ENCODE measurements at regions not wholly inside any gene's neighbourhood (a gene's known extent, or its start where the extent isn't known, plus 50 kb on each side); places are given as distances from the start of the nearest gene placed in this dataset.

GRCh38 chr5:58077966-58078365 lies 381.9 kb downstream of the PLK2 start:
- intact Hi-C loops (cut with DNase I), result no loop called here
- DNase-seq, result no peak

DNA sequence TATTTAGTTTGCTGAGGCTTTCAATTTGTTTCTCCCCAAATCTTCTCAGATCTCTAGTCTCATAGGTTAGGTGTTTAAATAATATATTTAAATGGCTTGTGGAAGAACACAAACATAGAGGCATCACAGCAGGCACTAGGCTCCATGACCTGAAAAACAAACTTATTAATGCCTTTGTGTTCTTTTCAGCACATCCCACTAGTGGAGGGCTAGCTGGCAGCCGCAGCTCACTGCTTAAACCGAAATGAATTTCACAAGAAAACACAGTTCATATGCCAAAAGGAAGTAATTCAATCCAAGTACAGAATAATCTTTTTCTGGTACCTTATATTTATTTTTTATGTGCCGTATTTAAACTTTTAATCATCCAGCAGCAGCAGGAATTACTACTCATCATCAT lies 382.5 kb downstream of the PLK2 start:
- DNase-seq, result peak in 4 of 10 donors; percentile 9 to 67 (median 18)
- intact Hi-C loops (cut with DNase I), result no loop called here

- intact Hi-C loops (cut with DNase I), result no loop called here
- DNase-seq, result no peak
Measured at GRCh38 chr5:58076483-58077257, 383.2 kb downstream of the PLK2 start.

DNA sequence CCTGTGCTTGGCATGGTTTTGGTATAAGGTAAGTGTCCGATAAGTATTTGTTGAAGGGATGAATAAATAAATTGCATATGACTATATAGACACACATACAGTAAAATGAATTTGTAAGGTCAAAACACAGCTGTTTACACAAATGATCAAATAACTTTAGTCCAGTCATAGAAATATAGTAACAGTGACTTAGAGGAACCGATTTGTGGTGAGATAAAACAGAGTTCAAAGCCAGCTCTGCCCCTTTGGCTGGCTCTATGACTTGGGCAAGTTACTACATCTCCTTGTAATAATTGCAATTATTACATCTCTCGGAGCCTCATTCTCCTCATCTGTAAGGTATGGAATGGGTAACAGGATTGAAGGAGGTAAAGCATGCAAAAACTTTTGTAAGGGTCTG lies 384.0 kb downstream of the PLK2 start:
- DNase-seq, result no peak
- intact Hi-C loops (cut with DNase I), result no loop called here

DNA sequence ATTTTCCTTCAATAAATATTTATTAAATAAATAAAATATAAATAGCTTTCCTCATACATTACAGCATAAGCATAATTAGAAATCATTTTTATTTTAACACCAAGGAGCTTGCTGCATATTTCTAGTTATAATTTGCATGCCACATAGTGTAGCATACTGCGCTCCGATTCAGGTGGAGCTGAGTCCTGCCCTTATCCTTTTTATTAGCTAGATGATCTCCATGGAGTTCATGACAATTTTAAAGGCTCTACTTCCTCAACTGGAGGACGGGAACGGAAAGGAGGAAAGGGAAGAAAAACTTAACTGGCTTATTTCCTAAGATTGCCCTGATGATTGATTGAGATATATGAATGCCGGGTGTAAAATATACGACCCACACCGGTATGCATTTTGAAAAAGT lies 385.2 kb downstream of the PLK2 start:
- intact Hi-C loops (cut with DNase I), result no loop called here

GRCh38 chr5:58074222-58074621 lies 385.7 kb downstream of the PLK2 start:
- DNase-seq, result no peak
- intact Hi-C loops (cut with DNase I), result no loop called here

More for the DNA sequence above, 385.2 kb downstream of the PLK2 start:
- no peak for DNase-seq

DNA sequence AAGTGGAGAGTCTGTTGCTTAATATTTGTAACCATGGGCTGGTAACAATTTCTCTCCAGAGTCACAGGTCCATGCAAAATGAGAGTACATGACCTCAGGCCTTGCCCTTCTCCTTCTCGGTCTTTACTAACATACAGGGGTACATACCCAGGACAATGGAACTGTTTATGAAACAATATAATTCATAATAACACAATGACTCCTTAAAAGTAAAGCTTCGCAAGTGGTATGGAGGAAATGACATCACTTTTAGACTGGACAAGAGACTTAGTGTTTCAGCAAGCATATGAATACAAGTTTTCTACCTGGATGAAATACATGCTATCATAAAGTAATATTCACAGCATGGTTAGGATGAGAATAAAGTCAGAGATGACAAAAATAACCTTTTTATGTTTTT lies 386.6 kb downstream of the PLK2 start:
- intact Hi-C loops (cut with DNase I), result no loop called here

GRCh38 chr5:58072300-58072965 lies 387.5 kb downstream of the PLK2 start:
- intact Hi-C loops (cut with DNase I), result no loop called here
- no peak for DNase-seq

More for the DNA sequence above, 386.6 kb downstream of the PLK2 start:
- DNase-seq, result no peak

DNA sequence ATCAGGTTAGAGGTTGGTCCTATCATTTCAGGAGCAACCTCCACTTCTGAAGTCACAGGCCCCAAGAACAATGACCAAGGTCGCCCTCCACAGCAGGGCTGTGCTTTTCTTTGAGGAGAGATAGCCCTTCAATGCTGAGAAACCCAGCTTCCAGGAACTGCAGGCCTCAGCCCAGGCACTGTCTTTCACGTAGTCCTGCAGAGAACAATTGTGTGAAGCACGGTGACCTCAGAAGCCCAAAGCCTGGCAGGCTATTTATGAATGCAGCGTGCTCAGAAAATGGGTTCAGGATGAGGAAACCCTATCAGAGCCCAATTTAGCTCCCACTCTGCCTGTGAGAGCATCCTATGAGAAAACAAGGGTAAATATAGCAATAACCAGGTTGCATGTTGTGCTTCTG lies 388.3 kb downstream of the PLK2 start:
- intact Hi-C loops (cut with DNase I), result no loop called here
- DNase-seq, result peak in 6 of 10 donors; percentile 16 to 76 (median 24)

DNA sequence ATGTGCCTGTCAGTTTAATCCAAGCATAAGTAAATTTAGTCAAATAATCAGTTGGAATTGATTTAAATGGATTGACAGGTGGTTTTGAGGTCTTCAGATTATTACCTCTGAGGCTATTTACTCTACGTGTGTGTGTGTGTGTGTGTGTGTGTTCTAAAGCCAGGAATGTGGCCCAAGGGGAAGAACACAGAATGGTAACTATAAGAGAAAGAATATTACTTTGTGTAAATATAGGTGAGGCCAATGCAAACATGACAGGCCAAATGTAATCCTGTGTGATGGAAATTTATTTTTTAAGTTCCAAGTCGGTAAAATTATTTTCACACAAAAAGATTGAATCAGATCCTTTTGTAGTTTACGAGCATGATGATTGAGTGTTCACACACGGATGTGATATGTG lies 390.0 kb downstream of the PLK2 start:
- intact Hi-C loops (cut with DNase I), result no loop called here
- DNase-seq, result no peak

DNA sequence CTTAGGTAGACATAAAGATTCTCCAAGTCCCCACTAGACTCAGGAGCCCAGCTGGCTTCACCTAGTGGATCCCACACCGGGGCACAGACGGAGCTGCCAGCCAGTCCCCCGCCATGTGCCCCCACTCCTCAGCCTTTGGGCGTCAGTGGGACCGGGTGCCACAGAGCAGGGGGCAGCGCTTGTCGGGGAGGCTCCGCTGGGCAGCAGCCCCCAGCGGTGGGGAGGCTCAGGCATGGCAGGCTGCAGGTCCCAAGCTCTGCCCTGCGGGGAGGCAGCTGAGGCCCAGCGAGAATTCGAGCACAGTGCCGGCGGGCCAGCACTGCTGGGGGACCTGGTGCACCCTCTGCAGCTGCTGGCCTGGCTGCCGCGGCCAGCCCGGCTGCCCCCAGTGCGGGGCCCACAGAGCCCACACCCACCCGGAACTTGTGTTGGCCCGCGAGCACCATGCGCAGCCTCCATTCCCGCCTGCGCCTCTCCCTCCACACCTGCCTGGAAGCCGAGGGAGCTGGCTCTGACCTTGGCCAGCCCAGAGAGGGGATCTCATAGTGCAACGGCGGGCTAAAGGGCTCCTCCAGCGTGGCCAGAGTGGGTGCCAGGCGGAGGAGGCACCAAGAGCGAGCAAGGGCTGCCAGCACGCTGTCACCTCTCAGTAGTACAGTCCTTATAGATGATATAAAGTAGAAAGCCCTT lies 390.7 kb downstream of the PLK2 start:
- intact Hi-C loops (cut with DNase I), result no loop called here
- peak in 2 of 10 donors; percentile 61 to 66 for DNase-seq

- DNase-seq, result no peak
- intact Hi-C loops (cut with DNase I), result no loop called here
Measured at GRCh38 chr5:58066557-58066956, 393.3 kb downstream of the PLK2 start.

- DNase-seq, result no peak
- intact Hi-C loops (cut with DNase I), result no loop called here
Measured at GRCh38 chr5:58066076-58066475, 393.8 kb downstream of the PLK2 start.

DNA sequence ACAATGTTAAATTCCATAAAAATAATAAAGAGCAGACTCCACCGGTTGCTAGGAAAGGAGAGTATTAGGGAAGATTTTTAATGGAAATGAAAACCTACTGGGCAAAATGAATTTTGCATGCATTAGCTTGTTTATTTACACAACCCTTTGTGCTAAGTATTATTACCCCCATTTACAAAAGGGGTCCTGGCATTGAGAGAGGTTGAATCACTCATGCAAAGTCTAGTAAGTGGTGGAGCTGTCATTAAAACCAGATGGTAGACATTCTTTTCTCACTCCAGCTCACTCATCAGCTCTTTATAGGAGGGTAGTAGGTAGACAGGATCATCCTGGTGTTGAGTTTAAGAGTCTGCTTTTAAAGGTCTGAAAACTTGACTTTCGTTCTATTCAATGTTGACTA lies 395.1 kb downstream of the PLK2 start:
- intact Hi-C loops (cut with DNase I), result no loop called here
- no peak for DNase-seq

DNA sequence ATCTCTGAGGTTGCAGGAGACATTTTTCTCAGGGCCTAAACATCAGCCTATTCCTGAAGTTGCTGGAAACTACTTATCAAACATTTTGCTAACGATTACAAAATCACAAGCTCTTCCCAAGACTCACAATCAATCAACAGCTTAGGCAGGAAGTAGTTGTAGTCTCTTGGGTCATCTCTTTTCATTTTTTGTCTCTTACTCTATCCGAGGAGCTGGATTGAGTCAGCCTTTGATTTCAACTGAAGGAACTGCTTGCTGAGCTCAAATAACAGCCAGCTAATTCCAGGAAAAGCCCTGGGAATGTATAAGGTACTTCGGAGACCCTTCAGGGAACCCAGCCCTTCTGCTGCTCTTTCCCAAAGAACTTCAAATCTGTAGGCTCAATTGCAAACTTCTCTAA lies 398.9 kb downstream of the PLK2 start:
- intact Hi-C loops (cut with DNase I), result no loop called here
- DNase-seq, result no peak

DNA sequence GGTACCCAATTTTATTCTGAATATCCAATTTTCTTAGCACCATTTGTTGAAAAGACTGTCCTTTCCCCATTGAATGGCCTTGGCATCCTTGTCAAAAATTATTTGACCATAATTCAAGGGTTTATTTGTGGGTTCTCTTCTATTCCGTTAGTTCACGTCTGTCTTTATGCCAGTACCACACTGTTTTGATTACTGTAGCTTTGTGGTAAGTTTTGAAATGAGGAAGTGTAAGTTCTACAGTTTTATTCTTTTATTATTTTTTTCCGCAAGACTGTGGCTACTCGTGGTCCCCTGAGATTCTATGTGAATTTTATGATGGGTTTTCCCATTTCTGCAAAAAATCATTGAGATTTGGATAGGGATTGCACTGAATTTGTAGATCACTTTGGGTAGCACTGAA lies 402.6 kb downstream of the PLK2 start:
- intact Hi-C loops (cut with DNase I), result no loop called here
- DNase-seq, result no peak

GRCh38 chr5:58056546-58056945 lies 403.3 kb downstream of the PLK2 start:
- DNase-seq, result no peak
- intact Hi-C loops (cut with DNase I), result no loop called here

DNA sequence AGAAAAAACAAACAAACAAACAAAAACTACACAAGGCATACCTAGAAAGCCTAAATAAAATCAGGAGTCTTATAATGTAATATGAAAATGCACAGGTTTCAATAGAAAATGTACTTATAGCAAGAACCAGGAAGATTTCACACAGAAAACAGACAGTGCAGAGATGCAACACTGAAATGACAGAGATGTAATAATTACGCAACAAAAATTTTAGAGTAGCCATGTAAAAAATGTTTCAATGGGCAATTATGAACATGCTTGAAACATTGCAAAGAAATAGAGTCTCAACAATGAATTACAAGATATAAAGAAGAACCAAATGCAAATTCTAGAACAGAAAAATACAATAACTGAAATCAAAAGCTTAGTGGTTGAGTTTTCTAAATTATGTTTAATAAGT lies 405.9 kb downstream of the PLK2 start:
- intact Hi-C loops (cut with DNase I), result no loop called here

GRCh38 chr5:58048954-58049353 lies 410.9 kb downstream of the PLK2 start:
- intact Hi-C loops (cut with DNase I), result no loop called here

More for the DNA sequence above, 405.9 kb downstream of the PLK2 start:
- no peak for DNase-seq

GRCh38 chr5:58048185-58048925 lies 411.5 kb downstream of the PLK2 start:
- DNase-seq, result no peak
- intact Hi-C loops (cut with DNase I), result no loop called here

More at GRCh38 chr5:58048954-58049353, 410.9 kb downstream of the PLK2 start:
- DNase-seq, result no peak

GRCh38 chr5:58046371-58046770 lies 413.5 kb downstream of the PLK2 start:
- intact Hi-C loops (cut with DNase I), result no loop called here
- no peak for DNase-seq
